DMS79 treated with DMSO at 0.1 percent for 48 hours (cell line): ENCODE measurements at regions not wholly inside any gene's neighbourhood (a gene's known extent, or its start where the extent isn't known, plus 50 kb on each side); places are given as distances from the start of the nearest gene placed in this dataset.
"Not testable (repeated sequence)": the region's sequence is repeated elsewhere in the genome, so short reads cannot be mapped to it uniquely, and the experiment has no call there.

Source experiments
- DNase-seq: peaks from one replicate; lab custom pipeline; 2025; lab: John Stamatoyannopoulos, UW

GRCh38 chr12:25337916-25338315 is 87.2 kb upstream of the KRAS start:
- no peak for DNase-seq

DNA sequence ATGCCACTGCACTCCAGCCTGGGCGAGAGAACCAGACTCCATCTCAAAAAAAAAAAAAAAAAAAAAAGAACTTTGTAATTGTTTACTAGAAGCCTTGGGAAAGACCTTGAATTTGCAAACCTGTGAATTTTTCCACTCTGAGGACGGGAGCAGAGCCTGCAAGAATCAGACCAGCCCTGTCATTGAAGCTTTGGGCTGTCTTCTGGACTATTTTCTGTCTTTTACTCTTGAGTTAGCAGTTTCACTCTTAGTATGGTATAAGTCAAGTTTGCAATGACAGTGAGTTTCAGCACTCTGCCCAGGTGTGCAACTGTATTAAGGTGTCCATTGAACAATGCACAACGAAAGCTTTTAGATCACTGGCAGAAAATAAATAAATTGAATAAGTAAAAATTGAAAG is 81.4 kb upstream of the KRAS start:
- no peak for DNase-seq

- no peak for DNase-seq
Measured at GRCh38 chr12:25328072-25328712, 77.5 kb upstream of the KRAS start.

DNA sequence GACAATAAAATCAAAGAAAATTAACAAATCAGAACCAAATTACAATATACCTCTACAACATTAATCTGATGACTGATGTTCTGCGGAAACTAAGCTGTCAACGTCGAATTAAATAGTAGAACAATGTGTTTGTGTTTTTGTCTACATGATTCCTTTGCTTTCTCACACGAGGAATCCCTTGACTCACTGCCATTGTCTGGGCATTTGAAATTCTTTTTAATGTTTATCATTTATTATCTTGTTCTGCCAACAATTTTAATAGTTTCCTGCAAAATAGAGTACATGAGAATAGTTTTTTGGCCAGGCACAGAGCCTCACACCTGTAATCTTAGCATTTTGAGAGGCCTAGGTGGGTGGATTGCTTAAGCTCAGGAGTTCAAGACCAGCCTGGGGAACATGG is 76.6 kb upstream of the KRAS start:
- no peak for DNase-seq

GRCh38 chr12:25326326-25326725 is 75.6 kb upstream of the KRAS start:
- DNase-seq, result no peak

DNA sequence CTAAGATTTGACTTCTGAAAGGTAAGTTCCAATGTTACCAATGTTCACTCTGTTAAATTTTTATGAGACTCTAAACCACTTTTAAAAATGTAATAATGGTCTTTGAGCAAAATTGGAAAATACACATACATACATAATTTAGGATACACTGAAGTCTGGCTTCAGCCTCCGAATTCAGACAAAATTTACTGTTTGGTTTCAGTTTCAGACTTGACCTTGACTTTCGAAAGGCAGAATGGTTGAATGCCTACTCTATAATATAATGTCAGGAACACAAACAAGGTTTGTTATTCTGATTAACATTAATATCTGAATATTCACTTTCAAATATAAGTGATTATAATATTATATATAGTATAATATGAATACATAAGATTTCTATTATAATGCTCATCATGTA is 74.1 kb upstream of the KRAS start:
- DNase-seq, result no peak

- DNase-seq, result no peak
Measured at GRCh38 chr12:25323581-25323982, 72.9 kb upstream of the KRAS start.

GRCh38 chr12:25322918-25323531 is 72.3 kb upstream of the KRAS start:
- no peak for DNase-seq

GRCh38 chr12:25322351-25322750 is 71.6 kb upstream of the KRAS start:
- DNase-seq, result no peak

- DNase-seq, result no peak
Measured at GRCh38 chr12:25321772-25322171, 71.0 kb upstream of the KRAS start.

GRCh38 chr12:25320123-25321006 is 69.6 kb upstream of the KRAS start:
- DNase-seq, result no peak

DNA sequence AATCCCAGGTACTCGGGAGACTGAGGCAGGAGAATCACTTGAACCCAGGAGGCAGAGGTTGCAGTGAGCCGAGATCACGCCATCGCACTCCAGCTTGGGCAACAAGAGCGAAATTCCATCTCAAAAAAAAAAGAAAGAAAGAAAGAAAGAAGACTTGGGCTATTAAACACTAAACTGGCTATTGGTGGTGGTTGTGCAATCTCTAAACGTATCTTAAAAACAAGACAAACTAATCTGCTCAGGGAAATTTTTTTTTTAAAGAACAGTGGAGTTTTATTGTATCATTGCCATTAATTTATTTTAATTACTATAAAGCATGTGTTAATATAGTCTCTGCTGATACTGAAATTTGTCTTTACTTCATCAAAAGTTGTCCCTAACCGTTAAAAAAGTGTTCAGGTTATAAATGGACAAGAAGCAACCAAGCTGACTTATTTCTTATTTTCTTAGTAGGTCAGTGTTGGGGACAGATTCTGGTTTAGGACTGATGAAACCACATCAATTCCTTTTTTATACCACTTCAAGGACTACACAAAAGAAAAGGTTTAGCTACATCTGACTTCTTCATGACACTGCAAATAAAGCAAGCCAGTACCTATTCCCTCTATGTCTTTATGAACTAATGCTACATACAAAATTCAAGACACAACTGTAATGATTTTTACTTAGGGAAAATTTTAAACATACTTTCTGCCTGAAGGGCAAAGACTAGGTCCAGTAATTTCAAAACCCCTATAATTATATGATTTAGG is 68.7 kb upstream of the KRAS start:
- DNase-seq, result no peak

DNA sequence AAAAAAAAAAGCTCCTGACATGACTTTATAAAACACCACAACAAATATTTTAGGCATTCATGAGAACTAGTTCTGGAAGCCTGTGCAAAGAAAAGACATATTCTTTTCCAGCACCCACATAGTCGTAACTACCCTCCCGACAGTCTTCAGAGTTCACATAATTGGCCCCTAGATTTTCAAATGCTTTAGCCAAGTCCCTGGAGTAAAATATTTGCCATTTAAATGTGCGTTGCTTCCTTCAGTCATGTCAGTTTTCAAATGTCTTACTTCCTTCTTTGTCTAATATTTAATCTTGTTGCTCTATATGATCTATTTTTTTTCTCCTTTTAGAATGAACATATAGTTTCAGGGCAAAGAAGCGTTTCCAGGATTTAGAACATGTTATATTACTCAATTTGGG is 66.8 kb upstream of the KRAS start:
- no peak for DNase-seq

DNA sequence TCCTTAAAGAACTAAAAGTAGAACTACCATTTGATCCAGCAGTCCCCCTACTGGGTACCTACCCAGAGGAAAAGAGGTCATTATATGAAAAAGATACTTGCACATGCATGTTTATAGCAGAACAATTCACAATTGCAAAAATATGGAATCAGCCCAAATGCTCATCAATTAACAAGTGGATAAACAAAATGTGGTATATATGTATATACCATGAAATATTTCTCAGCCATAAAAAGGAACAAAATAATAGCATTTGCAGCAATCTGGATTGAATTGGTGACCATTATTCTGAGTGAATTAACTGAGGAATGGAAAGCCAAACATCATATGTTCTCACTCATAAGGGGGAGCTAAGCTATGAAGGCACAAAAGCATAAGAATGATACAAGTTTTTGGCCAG is 64.7 kb upstream of the KRAS start:
- DNase-seq, result no peak

DNA sequence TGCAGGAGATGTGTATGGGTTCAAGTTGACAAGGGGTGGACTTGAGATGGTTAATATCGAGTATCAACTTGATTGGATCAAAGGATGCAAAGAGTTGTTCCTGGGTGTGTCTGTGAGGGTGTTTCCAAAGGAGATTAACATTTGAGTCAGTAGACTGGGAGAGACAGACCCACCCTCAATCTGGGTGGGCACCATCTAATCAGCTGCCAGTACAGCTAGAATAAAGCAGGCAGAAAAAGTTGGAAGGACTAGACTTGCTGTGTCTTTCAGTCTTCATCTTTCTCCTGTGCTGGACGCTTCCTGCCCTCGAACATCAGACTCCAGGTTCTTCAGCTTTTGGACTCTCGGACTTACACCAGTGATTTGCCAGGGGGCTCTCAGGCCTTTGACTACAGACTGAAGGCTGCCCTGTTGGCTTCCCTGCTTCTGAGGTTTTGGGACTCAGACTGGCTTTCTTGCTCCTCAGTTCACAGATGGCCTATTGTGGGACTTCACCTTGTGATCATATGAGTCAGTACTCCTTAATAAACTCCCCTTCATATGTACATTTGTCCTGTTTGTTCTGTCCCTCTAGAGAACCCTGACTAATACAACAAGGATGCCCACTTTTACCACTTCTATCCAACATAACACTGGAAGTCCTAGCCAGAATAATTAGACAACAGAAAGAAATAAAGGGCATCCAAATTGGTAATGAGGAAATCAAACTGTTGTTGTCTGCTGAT is 62.7 kb upstream of the KRAS start:
- DNase-seq, result not testable (repeated sequence)

DNA sequence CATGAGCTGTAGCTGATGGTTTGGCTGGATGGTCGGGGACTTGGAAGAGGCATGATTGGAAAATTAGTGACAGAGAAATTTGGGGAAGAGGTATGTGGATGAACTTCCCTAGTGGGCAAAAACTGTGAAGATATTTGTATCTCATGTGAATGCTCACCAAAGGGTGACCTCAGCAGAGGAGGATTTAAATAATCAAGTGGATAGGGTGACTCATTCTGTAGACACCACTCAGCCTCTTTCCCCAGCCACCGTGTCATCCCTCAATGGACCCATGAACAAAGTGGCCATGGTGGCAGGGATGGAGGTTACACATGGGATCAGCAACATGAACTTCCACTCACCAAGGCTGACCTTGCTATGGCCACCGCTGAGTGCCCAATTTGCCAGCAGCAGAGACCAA is 60.8 kb upstream of the KRAS start:
- no peak for DNase-seq

DNA sequence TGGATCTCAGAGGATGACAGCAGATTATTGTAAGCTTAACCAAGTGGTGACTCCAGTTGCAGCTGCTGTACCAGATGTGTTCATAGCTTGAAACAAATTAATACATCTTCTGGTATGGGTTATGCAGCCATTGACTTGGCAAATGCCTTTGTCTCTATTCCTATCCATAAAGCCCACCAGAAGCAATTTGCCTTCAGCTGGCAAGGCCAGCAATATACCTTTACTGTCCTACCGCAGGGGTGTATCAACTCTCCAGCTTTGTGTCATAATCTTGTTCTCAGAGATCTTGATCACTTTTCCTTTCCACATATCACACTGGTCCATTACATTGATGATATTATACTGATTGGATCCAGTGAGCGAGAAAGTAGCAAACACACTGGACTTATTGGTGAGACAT is 59.3 kb upstream of the KRAS start:
- DNase-seq, result not testable (repeated sequence)

GRCh38 chr12:25308756-25309155 is 58.0 kb upstream of the KRAS start:
- no peak for DNase-seq

DNA sequence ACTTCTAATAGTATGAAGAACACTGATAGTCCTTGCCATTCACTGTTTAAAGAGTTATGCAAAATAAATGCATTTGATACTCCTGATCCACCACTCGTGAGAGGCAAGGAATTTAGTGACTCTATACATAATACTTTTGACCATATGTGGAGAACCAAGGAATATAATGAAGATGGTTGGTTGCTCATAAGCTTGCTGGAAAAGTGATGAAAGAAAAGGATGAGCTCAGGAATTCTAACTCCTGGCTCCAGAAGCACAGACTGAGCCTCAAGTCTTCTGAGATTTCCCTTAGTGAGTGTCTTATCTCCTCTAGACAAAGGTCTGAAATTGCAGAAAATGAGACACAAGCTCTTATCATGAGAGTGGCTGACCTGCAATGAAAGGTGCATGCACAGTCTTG is 57.1 kb upstream of the KRAS start:
- no peak for DNase-seq

DNA sequence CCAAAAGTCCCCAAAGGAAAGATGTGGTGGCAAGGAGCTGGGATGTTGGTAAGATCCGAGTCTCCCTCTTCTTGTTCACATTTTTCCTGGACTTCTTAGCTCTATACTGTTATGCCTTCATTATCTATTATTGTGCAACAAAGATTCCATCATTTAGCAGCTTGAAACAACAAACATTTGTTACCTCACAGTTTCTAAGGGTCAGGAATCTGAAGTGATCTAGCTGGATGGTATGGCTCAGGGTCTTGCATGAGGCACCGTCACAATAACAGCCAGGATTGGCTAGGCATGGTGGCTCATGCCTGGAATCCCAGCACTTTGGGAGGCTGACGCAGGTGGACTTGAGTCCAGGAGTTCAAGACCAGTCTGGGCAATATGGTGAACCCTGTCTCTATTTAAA is 51.1 kb upstream of the KRAS start:
- no peak for DNase-seq
